Stimulated activated CD4-positive, alpha-beta T cell treated with anti-CD3 and anti-CD28 coated beads, Interleukin-4, amount 100 ng/mL, for 24 hours (primary cell): ENCODE measurements at regions not wholly inside any gene's neighbourhood (a gene's known extent, or its start where the extent isn't known, plus 50 kb on each side); places are given as distances from the start of the nearest gene placed in this dataset.
"Not testable (repeated sequence)": the region's sequence is repeated elsewhere in the genome, so short reads cannot be mapped to it uniquely, and the experiment has no call there.

Source experiments
- DNase-seq: peaks from one replicate; pipeline ENCODE4 v3.0.0-alpha.2; 2020

- DNase-seq = no peak
Measured at GRCh38 chr3:153567011-153567410, 405.0 kb downstream of the RAP2B start.

GRCh38 chr3:153567556-153567955 lies 405.5 kb downstream of the RAP2B start:
- DNase-seq = no peak

GRCh38 chr3:153570481-153570880 lies 408.5 kb downstream of the RAP2B start:
- not testable (repeated sequence) for DNase-seq

- DNase-seq = no peak
Measured at GRCh38 chr3:153572165-153572564, 410.1 kb downstream of the RAP2B start.

GRCh38 chr3:153572654-153573053 lies 410.6 kb downstream of the RAP2B start:
- DNase-seq = no peak

GRCh38 chr3:153573481-153573880 lies 411.5 kb downstream of the RAP2B start:
- DNase-seq = no peak

- DNase-seq = no peak
Measured at GRCh38 chr3:153574445-153574844, 412.4 kb downstream of the RAP2B start.

GRCh38 chr3:153577059-153577736 lies 415.2 kb downstream of the RAP2B start:
- no peak for DNase-seq

GRCh38 chr3:153578046-153578445 lies 416.0 kb downstream of the RAP2B start:
- no peak for DNase-seq

- no peak for DNase-seq
Measured at GRCh38 chr3:153590051-153590450, 428.0 kb downstream of the RAP2B start.

- DNase-seq = no peak
Measured at GRCh38 chr3:153591561-153592245, 429.7 kb downstream of the RAP2B start.

- DNase-seq = no peak
Measured at GRCh38 chr3:153595186-153595815, 433.3 kb downstream of the RAP2B start.

- DNase-seq = no peak
Measured at GRCh38 chr3:153596401-153596800, 434.4 kb downstream of the RAP2B start.

GRCh38 chr3:153599685-153600084 lies 437.7 kb downstream of the RAP2B start:
- DNase-seq = no peak

- no peak for DNase-seq
Measured at GRCh38 chr3:153600896-153601295, 438.9 kb downstream of the RAP2B start.

- DNase-seq = no peak
Measured at GRCh38 chr3:153601374-153601853, 439.4 kb downstream of the RAP2B start.

- no peak for DNase-seq
Measured at GRCh38 chr3:153602801-153603200, 440.8 kb downstream of the RAP2B start.

GRCh38 chr3:153614140-153614539 lies 452.1 kb downstream of the RAP2B start:
- no peak for DNase-seq

- no peak for DNase-seq
Measured at GRCh38 chr3:153614563-153614962, 452.5 kb downstream of the RAP2B start.

- no peak for DNase-seq
Measured at GRCh38 chr3:153615863-153616262, 453.8 kb downstream of the RAP2B start.

- no peak for DNase-seq
Measured at GRCh38 chr3:153617463-153617862, 455.4 kb downstream of the RAP2B start.

GRCh38 chr3:153618176-153618575 lies 456.1 kb downstream of the RAP2B start:
- no peak for DNase-seq

- no peak for DNase-seq
Measured at GRCh38 chr3:153619268-153619667, 457.2 kb downstream of the RAP2B start.

GRCh38 chr3:153621953-153622352 lies 459.9 kb downstream of the RAP2B start:
- peak; percentile 22 for DNase-seq
